Thyroid gland (tissue), 4 donors: ENCODE measurements at regions not wholly inside any gene's neighbourhood (a gene's known extent, or its start where the extent isn't known, plus 50 kb on each side); places are given as distances from the start of the nearest gene placed in this dataset.

Source experiments
- DNase-seq, 2 donors: peaks; one replicate each; pipeline ENCODE4 v3.0.0-alpha.2; 2019
- H3K27ac ChIP-seq, 3 donors: fragments of 200-600 bp; sonication (generic); 1 replicate in 2 of 3; 2 replicates in 1 of 3; pipeline ENCODE4 v1.5.1; 2016 to 2019; ENCODE audit warnings: mild to moderate bottlenecking in 1 of 3, moderate library complexity in 1 of 3
- H3K27me3 ChIP-seq: fragments of 200-600 bp; sonication (generic); one replicate; pipeline ENCODE4 v1.5.1; 2019
- H3K36me3 ChIP-seq, 2 donors: fragments of 200-600 bp; sonication (generic); one replicate each; pipeline ENCODE4 v1.5.1; 2016 to 2019
- H3K4me1 ChIP-seq, 2 donors: fragments of 200-600 bp; sonication (generic); one replicate each; pipeline ENCODE4 v1.5.1; 2017 to 2019
- H3K4me3 ChIP-seq, 3 donors: fragments of 200-600 bp; sonication (generic); replicated peaks in 1 of 3; 1 replicate in 2 of 3; 2 replicates in 1 of 3; pipeline ENCODE4 v1.5.1; 2016; ENCODE audit warnings: mild to moderate bottlenecking in 1 of 3
- H3K9me3 ChIP-seq: fragments of 200-600 bp; sonication (generic); one replicate; pipeline ENCODE4 v1.5.1; 2017
- POLR2A ChIP-seq, 2 donors: fragments of 450-650 bp; IDR thresholded peaks; one replicate each; pipeline ENCODE4 v1.6.1; 2017; ENCODE audit warnings: antibody characterized with exemption in 2 of 2, mild to moderate bottlenecking in 2 of 2, moderate library complexity in 1 of 2
- WGBS, 2 donors: methylation state at CpG; one replicate each; pipeline ENCODE4 v1.1.5; 2017; 5-methylcytosine and 5-hydroxymethylcytosine counted together
- intact Hi-C: fragments of 100-400 bp; cut with DNase I; formaldehyde crosslinking; loops from one replicate; pipeline ENCODE4 v1.15.1; 2023
- TF ChIP-seq, protein P1 (sequence below), 6 experiments: fragments of 200-600 bp in 3 of 6; fragments of 450-650 bp in 3 of 6; sonication (generic) in 3 of 6; IDR thresholded peaks; one replicate each; pipeline ENCODE4 v1.5.1; 2016 to 2019; ENCODE audit warnings: antibody characterized with exemption in 6 of 6, mild to moderate bottlenecking in 2 of 6, inconsistent platforms in 1 of 6, moderate library complexity in 1 of 6

DNA sequence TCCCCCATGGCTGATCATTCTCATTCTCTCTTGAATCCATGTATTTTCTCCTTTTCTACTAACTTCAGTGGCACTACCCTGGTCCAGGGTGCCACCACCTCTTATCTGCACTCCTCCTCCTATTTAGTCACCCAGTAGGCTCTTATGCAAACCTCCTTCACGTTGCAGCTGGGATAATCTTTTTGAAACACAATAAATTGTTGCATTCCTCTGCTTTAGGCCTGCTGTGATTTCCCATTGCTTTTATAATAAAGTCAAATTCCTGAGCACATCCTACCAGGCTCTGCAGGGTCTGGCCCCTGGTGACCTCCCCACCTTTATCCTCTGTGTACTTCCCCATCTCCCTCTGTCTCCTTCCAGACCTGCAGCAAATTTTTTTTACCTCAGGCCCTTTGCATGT lies 112.7 kb upstream of the KIAA1217 start:
- H3K36me3 ChIP-seq, result no peaks in the 10 kb centered on the region
- peaks cover 11 to 25% of the 10 kb centered on the region in 2 donors for H3K4me1 ChIP-seq
- H3K4me3 ChIP-seq, result no peak overlapping the region
- no peaks in the 10 kb centered on the region for H3K9me3 ChIP-seq
- 41 to 64% methylated on average over 1 of the region's 1 CpG for WGBS, 2 donors
- TF ChIP-seq, protein P1, sequence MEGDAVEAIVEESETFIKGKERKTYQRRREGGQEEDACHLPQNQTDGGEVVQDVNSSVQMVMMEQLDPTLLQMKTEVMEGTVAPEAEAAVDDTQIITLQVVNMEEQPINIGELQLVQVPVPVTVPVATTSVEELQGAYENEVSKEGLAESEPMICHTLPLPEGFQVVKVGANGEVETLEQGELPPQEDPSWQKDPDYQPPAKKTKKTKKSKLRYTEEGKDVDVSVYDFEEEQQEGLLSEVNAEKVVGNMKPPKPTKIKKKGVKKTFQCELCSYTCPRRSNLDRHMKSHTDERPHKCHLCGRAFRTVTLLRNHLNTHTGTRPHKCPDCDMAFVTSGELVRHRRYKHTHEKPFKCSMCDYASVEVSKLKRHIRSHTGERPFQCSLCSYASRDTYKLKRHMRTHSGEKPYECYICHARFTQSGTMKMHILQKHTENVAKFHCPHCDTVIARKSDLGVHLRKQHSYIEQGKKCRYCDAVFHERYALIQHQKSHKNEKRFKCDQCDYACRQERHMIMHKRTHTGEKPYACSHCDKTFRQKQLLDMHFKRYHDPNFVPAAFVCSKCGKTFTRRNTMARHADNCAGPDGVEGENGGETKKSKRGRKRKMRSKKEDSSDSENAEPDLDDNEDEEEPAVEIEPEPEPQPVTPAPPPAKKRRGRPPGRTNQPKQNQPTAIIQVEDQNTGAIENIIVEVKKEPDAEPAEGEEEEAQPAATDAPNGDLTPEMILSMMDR (IDR thresholded peaks at IDR 0.05), result no peak
- no peak for TF ChIP-seq POLR2A (IDR thresholded peaks at IDR 0.05)
- DNase-seq, result no peak
- peak overlapping the region in 2 of 3 donors; percentile 83 to 91 for H3K27ac ChIP-seq
- H3K27me3 ChIP-seq, result no peaks in the 10 kb centered on the region
- intact Hi-C loops, result no loop called here

DNA sequence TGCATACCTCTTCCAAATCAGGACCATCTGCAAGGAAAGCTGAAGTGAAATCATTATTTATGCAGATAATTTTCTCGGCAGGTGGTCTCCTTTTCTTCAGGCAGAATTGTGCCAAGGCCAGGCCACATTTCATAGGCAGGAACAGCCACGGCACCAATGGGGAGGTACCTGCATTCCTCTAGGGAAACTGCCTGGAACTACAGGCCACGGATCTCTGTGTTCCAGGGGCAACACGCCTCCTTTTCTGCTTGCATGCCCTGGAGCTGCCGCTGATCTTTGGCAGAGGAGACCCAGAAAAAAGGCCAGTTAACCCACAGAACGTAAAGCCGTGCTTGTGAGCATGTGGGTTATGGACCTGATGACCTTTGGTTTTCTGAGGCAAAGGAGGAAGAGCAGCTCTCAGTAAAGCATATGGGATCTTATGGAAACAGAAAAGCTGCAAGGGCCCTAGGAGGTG lies 111.2 kb upstream of the KIAA1217 start:
- 27 to 38% methylated on average over 7 of the region's 7 CpGs for WGBS, 2 donors
- intact Hi-C loops, result no loop called here

DNA sequence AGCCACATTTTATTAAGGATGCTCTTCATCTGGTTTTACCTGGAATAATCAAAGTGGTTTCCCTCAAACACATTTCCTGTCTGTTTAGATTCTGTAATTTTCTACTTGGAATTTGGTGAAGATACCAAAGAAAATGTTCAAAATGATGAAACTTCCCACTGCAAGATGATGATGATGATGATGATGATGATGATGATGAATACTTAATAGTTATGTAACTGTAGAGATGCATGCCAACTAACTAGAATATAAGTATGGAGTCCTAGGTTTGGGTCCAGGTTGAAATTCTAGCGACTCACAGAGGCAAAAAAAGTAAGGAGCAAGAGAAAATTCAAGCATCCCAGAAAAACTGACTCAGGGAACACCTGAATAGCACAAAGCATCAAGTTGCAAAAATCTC lies 104.0 kb upstream of the KIAA1217 start:
- no peaks in the 10 kb centered on the region for H3K9me3 ChIP-seq
- H3K27me3 ChIP-seq, result no peaks in the 10 kb centered on the region
- DNase-seq, result no peak
- TF ChIP-seq, protein P1 (IDR thresholded peaks at IDR 0.05), result no peak
- TF ChIP-seq POLR2A (IDR thresholded peaks at IDR 0.05), result no peak
- no peaks in the 10 kb centered on the region for H3K36me3 ChIP-seq
- intact Hi-C loops, result no loop called here
- peaks cover 4 to 13% of the 10 kb centered on the region in 2 donors for H3K4me1 ChIP-seq
- no peak overlapping the region for H3K27ac ChIP-seq
- WGBS, 2 donors, result 83 to 91% methylated on average over 1 of the region's 1 CpG
- no peak overlapping the region for H3K4me3 ChIP-seq

More for the DNA sequence above, 111.2 kb upstream of the KIAA1217 start:
- Histone ChIP-seq H3K36me3 (no peaks in the 10 kb centered on the region), H3K4me3 (no peak overlapping the region), H3K9me3 (no peaks in the 10 kb centered on the region), H3K27me3 (no peaks in the 10 kb centered on the region), H3K4me1 (peaks cover 11 to 26% of the 10 kb centered on the region in 2 donors), H3K27ac (peak overlapping the region; percentile 83 to 91 (median 87))
- peak in 1 of 2 donors; percentile 58 for TF ChIP-seq POLR2A (IDR thresholded peaks at IDR 0.05)
- TF ChIP-seq, protein P1 (IDR thresholded peaks at IDR 0.05), result peak in 2 of 6 experiments; percentile 8 to 26
- peak; percentile 87 to 88 for DNase-seq

DNA sequence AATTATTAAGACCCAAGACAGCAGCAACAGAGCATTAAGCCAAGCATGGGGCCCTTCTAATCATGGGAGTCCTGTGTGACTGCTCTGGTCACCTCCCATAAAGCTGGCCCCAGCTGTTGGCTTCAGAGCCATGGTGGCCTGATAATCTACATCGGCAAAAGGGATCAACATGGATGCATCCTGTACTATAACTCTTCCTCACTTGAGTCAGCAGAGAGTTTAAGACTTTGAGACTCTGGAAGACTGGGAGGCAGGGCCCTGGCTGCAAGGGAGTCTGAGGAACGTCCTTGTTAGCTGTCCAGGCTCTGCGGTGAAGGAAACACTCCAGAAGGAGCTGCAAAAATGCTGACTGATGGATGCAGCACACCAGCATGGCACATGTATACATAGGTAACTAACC lies 95.0 kb upstream of the KIAA1217 start:
- H3K9me3 ChIP-seq, result no peaks in the 10 kb centered on the region
- DNase-seq, result no peak
- no peak overlapping the region for H3K4me3 ChIP-seq
- TF ChIP-seq POLR2A (IDR thresholded peaks at IDR 0.05), result no peak
- TF ChIP-seq, protein P1 (IDR thresholded peaks at IDR 0.05), result no peak
- H3K36me3 ChIP-seq, result no peaks in the 10 kb centered on the region
- peaks cover 9 to 13% of the 10 kb centered on the region in 2 donors for H3K4me1 ChIP-seq
- WGBS, 2 donors, result 83 to 96% methylated on average over 3 of the region's 3 CpGs
- H3K27ac ChIP-seq, result no peak overlapping the region
- H3K27me3 ChIP-seq, result no peaks in the 10 kb centered on the region
- intact Hi-C loops, result no loop called here

DNA sequence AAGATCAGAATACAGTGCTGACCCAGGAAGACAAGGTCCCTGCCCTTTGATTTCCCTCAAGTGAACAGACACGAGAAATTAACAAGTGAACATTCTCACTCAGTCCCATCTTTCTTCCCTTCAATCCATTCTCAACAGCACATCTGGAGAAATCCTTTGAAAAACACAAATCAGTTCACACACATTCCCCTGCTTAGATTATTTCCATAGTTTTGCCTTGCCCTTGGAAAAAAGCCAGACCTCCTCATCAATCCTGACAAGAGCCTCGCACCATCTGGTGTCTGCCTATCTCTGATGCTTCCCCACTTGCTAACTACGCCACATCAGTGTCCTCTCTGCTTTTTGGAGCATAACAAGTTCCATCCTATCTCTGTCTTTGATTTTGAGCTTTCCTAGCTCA lies 94.4 kb upstream of the KIAA1217 start:
- H3K27ac ChIP-seq, result peak overlapping the region in 2 of 3 donors; percentile 48 to 62
- TF ChIP-seq, protein P1 (IDR thresholded peaks at IDR 0.05), result no peak
- TF ChIP-seq POLR2A (IDR thresholded peaks at IDR 0.05), result no peak
- no peaks in the 10 kb centered on the region for H3K27me3 ChIP-seq
- H3K4me3 ChIP-seq, result no peak overlapping the region
- WGBS, 2 donors, result 83 to 88% methylated on average over 3 of the region's 3 CpGs
- H3K36me3 ChIP-seq, result no peaks in the 10 kb centered on the region
- H3K4me1 ChIP-seq, result peaks cover 10 to 13% of the 10 kb centered on the region in 2 donors
- intact Hi-C loops, result no loop called here
- no peaks in the 10 kb centered on the region for H3K9me3 ChIP-seq
- DNase-seq, result no peak
